HCT116 (cell line): ENCODE measurements at regions not wholly inside any gene's neighbourhood (a gene's known extent, or its start where the extent isn't known, plus 50 kb on each side); places are given as distances from the start of the nearest gene placed in this dataset.

Experiments used
- ATAC-seq: fragments of 200-7000 bp; cut with Tn5 transposase; 2 replicates; pipeline ENCODE4 v1.9.1; 2020; ENCODE audit warnings: mild to moderate bottlenecking, moderate library complexity
- BruUV-seq: library from RNA; stranded (reverse); fragments of 400-500 nt; replicated peaks from 2 replicates; lab custom pipeline; 2021; lab: Mats Ljungman, UMichigan
- CTCF ChIA-PET: fragments of 300-600 bp; sonication (Branson Sonifier 250); formaldehyde crosslinking; loops from one replicate; lab custom pipeline; 2021; ENCODE audit warnings: antibody characterized with exemption; lab: Charles Lee
- POLR2A ChIA-PET: fragments of 300-600, 350-600 bp; sonication (Branson Sonifier 250); formaldehyde crosslinking; loops from one replicate; lab custom pipeline; 2021; ENCODE audit warnings: antibody characterized with exemption; lab: Charles Lee
- RAD21 ChIA-PET, 2 experiments: fragments of 300-600 bp; sonication (Branson Sonifier 250); formaldehyde crosslinking; loops; one replicate each; lab custom pipeline; 2023; ENCODE audit warnings: low total read pairs in 2 of 2; ENCODE audit not compliant: uncharacterized antibody in 2 of 2, unreplicated experiment in 2 of 2, low non-redundant PET in 1 of 2; lab: Charles Lee
- DNase-seq: peaks from one replicate; pipeline ENCODE4 v3.0.0-alpha.2; 2010; ENCODE audit warnings: low read depth, low spot score
- H2AFZ ChIP-seq: fragments of 200-600 bp; shearing (Covaris generic), sonication (generic); 2 replicates; pipeline ENCODE4 v1.6.1; 2017; ENCODE audit warnings: low read depth, mixed run types, mixed read lengths, antibody characterized with exemption, low read length; ENCODE audit not compliant: poor library complexity, severe bottlenecking
- H3K27ac ChIP-seq: 2 replicates; pipeline ENCODE4 v1.5.1; 2012; ENCODE audit warnings: low read depth, low read length
- H3K27me3 ChIP-seq: fragments of 200-600 bp; sonication (generic); 2 replicates; pipeline ENCODE4 v1.6.1; 2016; ENCODE audit warnings: mixed run types, low read length, mixed read lengths; ENCODE audit not compliant: insufficient read depth
- H3K36me3 ChIP-seq, 2 experiments: fragments of 200-500 bp in 1 of 2; fragments of 200-600 bp in 1 of 2; sonication (Bioruptor generic) in 1 of 2; sonication (generic) in 1 of 2; 2 replicates each; pipeline versions ENCODE4 v1.5.1 to v1.6.1; 2014 to 2016; ENCODE audit warnings: low read length in 2 of 2, inconsistent platforms in 1 of 2, mixed read lengths in 1 of 2, mixed run types in 1 of 2; ENCODE audit not compliant: insufficient read depth in 2 of 2, control insufficient read depth in 1 of 2
- H3K4me1 ChIP-seq, 2 experiments: fragments of 200-600 bp in 1 of 2; sonication (generic) in 1 of 2; 2 replicates each; pipeline versions ENCODE4 v1.5.1 to v1.6.1; 2012 to 2017; ENCODE audit warnings: low read length in 2 of 2, inconsistent platforms in 1 of 2, mild to moderate bottlenecking in 1 of 2, mixed read lengths in 1 of 2, mixed run types in 1 of 2, moderate library complexity in 1 of 2; ENCODE audit not compliant: insufficient read depth in 2 of 2, control insufficient read depth in 1 of 2
- H3K4me2 ChIP-seq: fragments of 200-600 bp; sonication (generic); 2 replicates; pipeline ENCODE4 v1.6.1; 2017; ENCODE audit warnings: mixed run types, low read length, mixed read lengths
- H3K4me3 ChIP-seq, 2 experiments: fragments of 200-600 bp in 1 of 2; sonication (generic) in 1 of 2; replicated peaks in 1 of 2; 2 replicates each; pipeline ENCODE4 v1.5.1; 2011 to 2016; ENCODE audit warnings: low read length in 2 of 2, control low read depth in 1 of 2, low read depth in 1 of 2, mild to moderate bottlenecking in 1 of 2, mixed read lengths in 1 of 2, mixed run types in 1 of 2
- H3K79me2 ChIP-seq: fragments of 200-600 bp; sonication (generic); 2 replicates; pipeline ENCODE4 v1.6.1; 2017; ENCODE audit warnings: mild to moderate bottlenecking, mixed run types, low read length, moderate library complexity, mixed read lengths; ENCODE audit not compliant: insufficient read depth
- H3K9ac ChIP-seq: fragments of 200-600 bp; sonication (generic); 2 replicates; pipeline ENCODE4 v1.6.1; 2016; ENCODE audit warnings: low read length, mixed read lengths
- H3K9me2 ChIP-seq: fragments of 200-600 bp; sonication (generic), shearing (Covaris generic); 2 replicates; pipeline ENCODE4 v1.6.1; 2017; ENCODE audit warnings: mixed run types, mild to moderate bottlenecking, moderate library complexity; ENCODE audit not compliant: insufficient read depth
- H3K9me3 ChIP-seq, 2 experiments: fragments of 200-500 bp in 1 of 2; fragments of 200-600 bp in 1 of 2; sonication (Bioruptor generic) in 1 of 2; sonication (generic) in 1 of 2; 2 replicates each; pipeline ENCODE4 v1.6.1; 2014 to 2017; ENCODE audit warnings: low read length in 2 of 2, mixed read lengths in 2 of 2, inconsistent platforms in 1 of 2, low read depth in 1 of 2, mild to moderate bottlenecking in 1 of 2, mixed run types in 1 of 2, moderate library complexity in 1 of 2; ENCODE audit not compliant: control insufficient read depth in 1 of 2, insufficient read depth in 1 of 2
- H4K20me1 ChIP-seq: fragments of 200-600 bp; sonication (generic), shearing (Covaris generic); 2 replicates; pipeline ENCODE4 v1.6.1; 2017; ENCODE audit warnings: mixed run types, mild to moderate bottlenecking, moderate library complexity; ENCODE audit not compliant: insufficient read depth
- CEBPB ChIP-seq: IDR thresholded peaks from 2 replicates; pipeline ENCODE4 v1.6.1; 2012; ENCODE audit warnings: low read depth
- EGR1 ChIP-seq: IDR thresholded peaks from 2 replicates; pipeline ENCODE4 v1.6.1; 2012; ENCODE audit warnings: low read depth
- ELF1 ChIP-seq: IDR thresholded peaks from 2 replicates; pipeline ENCODE4 v1.6.1; 2012; ENCODE audit warnings: low read depth, borderline replicate concordance
- FOSL1 ChIP-seq: IDR thresholded peaks from 2 replicates; pipeline ENCODE4 v1.6.1; 2012; ENCODE audit warnings: low read depth
- JUND ChIP-seq: IDR thresholded peaks from 2 replicates; pipeline ENCODE4 v1.6.1; 2012
- POLR2AphosphoS5 ChIP-seq: IDR thresholded peaks from 2 replicates; pipeline ENCODE4 v1.6.1; 2011; ENCODE audit warnings: mild to moderate bottlenecking, low read depth, low read length, moderate library complexity
- REST ChIP-seq: IDR thresholded peaks from 2 replicates; pipeline ENCODE4 v1.6.1; 2012; ENCODE audit warnings: low read depth
- SIN3A ChIP-seq: IDR thresholded peaks from 2 replicates; pipeline ENCODE4 v1.6.1; 2012; ENCODE audit warnings: low read depth
- SP1 ChIP-seq: IDR thresholded peaks from 2 replicates; pipeline ENCODE4 v1.6.1; 2012; ENCODE audit warnings: low read depth
- YY1 ChIP-seq: IDR thresholded peaks from 2 replicates; pipeline ENCODE4 v1.6.1; 2011; ENCODE audit warnings: low read length, low read depth, moderate library complexity, mild to moderate bottlenecking; ENCODE audit not compliant: insufficient replicate concordance; ENCODE audit errors: extremely low read depth
- ZBTB33 ChIP-seq: IDR thresholded peaks from 2 replicates; pipeline ENCODE4 v1.6.1; 2011; ENCODE audit warnings: mild to moderate bottlenecking, low read length, moderate library complexity; ENCODE audit not compliant: insufficient replicate concordance; ENCODE audit errors: extremely low read depth
- ZFX ChIP-seq: fragments of 450-650 bp; IDR thresholded peaks from 2 replicates; pipeline ENCODE4 v1.6.1; 2017
- ZNF274 ChIP-seq: fragments of 200-500 bp; sonication (Bioruptor generic); IDR thresholded peaks from 2 replicates; pipeline ENCODE4 v1.6.1; 2014; ENCODE audit warnings: mild to moderate bottlenecking, low read depth, low read length, inconsistent platforms
- intact Hi-C: fragments of 100-400 bp; cut with micrococcal nuclease; formaldehyde crosslinking; loops from 2 replicates; pipeline ENCODE4 v1.10.0; 2022
- TF ChIP-seq, protein P1 (sequence below): IDR thresholded peaks from 2 replicates; pipeline ENCODE4 v1.6.1; 2012

GRCh38 chr12:102755266-102755665 lies 161.8 kb downstream of the PAH start:
- Histone ChIP-seq H3K4me3 (no peak overlapping the region), H3K9me2 (no peaks in the 10 kb centered on the region), H3K27ac (no peak overlapping the region), H3K4me2 (no peak overlapping the region), H3K4me1 (no peaks in the 10 kb centered on the region), H2AFZ (no peak overlapping the region), H3K27me3 (peaks cover 24% of the 10 kb centered on the region), H3K79me2 (no peaks in the 10 kb centered on the region), H3K36me3 (no peaks in the 10 kb centered on the region; a peak in 1 of 4 replicates), H3K9ac (no peak overlapping the region), H4K20me1 (no peaks in the 10 kb centered on the region), H3K9me3 (no peaks in the 10 kb centered on the region)
- TF ChIP-seq SIN3A: no peak
- TF ChIP-seq, protein P1, sequence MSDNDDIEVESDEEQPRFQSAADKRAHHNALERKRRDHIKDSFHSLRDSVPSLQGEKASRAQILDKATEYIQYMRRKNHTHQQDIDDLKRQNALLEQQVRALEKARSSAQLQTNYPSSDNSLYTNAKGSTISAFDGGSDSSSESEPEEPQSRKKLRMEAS: no peak
- TF ChIP-seq ELF1: no peak
- TF ChIP-seq REST: no peak
- CTCF ChIA-PET: no interaction called here
- intact Hi-C loops: no loop called here
- DNase-seq: no peak
- no peak for ATAC-seq
- RAD21 ChIA-PET: no interaction called here
- BruUV-seq: no TSS peak
- POLR2A ChIA-PET: no interaction called here

- no peaks in the 10 kb centered on the region for H3K9me2 ChIP-seq
- no TSS peak for BruUV-seq
- H3K79me2 ChIP-seq: no peaks in the 10 kb centered on the region
- H3K27me3 ChIP-seq: peaks cover 20% of the 10 kb centered on the region
- ChIA-PET CTCF (no interaction called here), POLR2A (no interaction called here), RAD21 (no interaction called here)
- intact Hi-C loops: no loop called here
- no peak overlapping the region for H3K9ac ChIP-seq
- no peaks in the 10 kb centered on the region for H3K4me1 ChIP-seq
- ATAC-seq (no peak), DNase-seq (no peak)
- H2AFZ ChIP-seq: no peak overlapping the region
- H3K27ac ChIP-seq: no peak overlapping the region
- no peak overlapping the region for H3K4me3 ChIP-seq
- H3K4me2 ChIP-seq: no peak overlapping the region
- H4K20me1 ChIP-seq: no peaks in the 10 kb centered on the region
- no peaks in the 10 kb centered on the region for H3K9me3 ChIP-seq
- no peaks in the 10 kb centered on the region; a peak in 1 of 4 replicates for H3K36me3 ChIP-seq
- TF ChIP-seq SIN3A (no peak), ZFX (no peak), POLR2AphosphoS5 (no peak), FOSL1 (no peak), YY1 (no peak), JUND (no peak), ZBTB33 (no peak), ELF1 (no peak), EGR1 (no peak), ZNF274 (no peak), CEBPB (no peak), SP1 (no peak)
Observed at GRCh38 chr12:102753802-102754201, 163.2 kb downstream of the PAH start.
